ENCODE measurements at regions not wholly inside any gene's neighbourhood (a gene's known extent, or its start where the extent isn't known, plus 50 kb on each side); places are given as distances from the start of the nearest gene placed in this dataset.
"Not testable (repeated sequence)": the region's sequence is repeated elsewhere in the genome, so short reads cannot be mapped to it uniquely, and the experiment has no call there.

DNA sequence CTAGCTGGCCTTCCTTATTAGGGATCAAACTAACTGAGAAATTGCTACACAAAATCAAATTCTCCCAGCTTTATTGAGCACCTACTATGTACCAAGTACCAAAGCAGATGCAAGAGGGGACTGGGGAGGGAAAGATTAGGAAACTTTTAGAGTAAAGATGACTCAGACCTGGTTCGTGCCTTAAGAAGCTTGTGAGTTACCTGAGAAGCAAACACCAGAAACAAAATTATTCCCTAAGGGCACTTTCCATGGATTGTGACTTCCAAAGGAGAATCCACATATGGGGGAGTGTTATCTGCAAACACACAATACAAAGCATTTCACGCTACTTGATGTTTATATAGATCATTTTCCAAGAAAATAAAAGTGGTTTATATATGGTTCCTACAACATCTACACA, 326.9 kb upstream of the HNRNPA3 start:
- DNase-seq: no peak

DNA sequence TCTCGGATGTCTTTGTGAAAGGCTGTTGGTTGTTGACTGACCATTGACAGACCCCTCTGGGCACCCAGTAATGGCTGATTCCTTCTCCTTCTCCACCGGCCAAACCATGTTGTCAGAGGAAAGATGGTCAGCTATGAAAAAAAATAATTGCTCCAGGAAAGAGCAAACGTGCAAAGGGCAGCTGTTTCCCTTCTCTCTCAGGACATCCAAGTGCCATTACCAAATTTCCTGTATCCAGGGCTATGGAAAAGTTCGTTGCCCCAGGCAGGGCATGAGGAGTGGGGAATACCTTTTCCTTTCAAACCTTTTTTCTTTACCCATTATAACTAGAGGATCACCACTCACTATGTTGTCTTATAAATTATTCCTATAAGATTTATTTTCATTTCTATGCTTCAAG, 321.5 kb upstream of the HNRNPA3 start:
- no peak for DNase-seq

DNA sequence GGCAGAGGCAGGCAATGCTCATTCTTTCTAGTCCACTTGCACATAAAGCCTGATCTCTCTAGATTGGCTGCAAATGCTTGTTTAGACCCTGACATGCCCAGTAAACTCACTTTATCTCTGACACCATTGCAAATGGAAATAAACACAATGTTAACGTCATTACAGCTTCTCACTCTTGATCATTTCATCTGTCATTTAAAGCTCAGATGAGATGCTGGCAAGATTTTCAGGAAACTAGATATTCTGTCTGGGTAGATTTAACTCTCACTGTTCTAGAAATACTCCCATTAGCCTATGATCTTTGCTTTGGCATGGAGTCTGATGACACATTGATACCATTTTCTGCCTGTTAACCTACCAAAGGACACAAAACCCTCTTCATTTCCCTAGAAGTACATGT, 320.7 kb upstream of the HNRNPA3 start:
- no peak for DNase-seq

DNA sequence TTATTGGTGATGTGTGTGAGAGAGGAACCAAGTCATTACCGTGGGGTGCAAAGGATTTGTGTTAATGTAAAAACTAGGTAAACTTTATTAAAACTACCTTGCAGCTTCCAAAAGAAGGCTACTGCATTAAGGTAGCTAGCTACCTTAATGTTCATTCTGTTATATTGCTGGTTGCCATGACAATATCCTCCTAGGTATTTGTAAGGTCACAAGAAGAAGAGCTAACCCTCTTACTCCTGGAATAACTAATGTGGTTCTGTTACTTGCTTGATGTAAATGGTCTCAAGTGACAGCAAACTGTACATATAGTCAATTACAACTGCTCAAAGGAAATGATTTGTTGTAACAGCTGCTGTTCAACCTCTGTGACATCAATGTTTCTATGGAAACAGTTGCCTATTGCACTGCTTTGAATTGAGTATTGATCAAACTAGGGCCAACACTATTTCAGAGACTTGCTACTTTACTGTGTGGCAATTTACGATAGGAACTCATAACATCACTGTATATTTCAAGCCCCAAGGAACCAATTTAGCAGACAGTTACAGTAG, 319.8 kb upstream of the HNRNPA3 start:
- DNase-seq: no peak

DNA sequence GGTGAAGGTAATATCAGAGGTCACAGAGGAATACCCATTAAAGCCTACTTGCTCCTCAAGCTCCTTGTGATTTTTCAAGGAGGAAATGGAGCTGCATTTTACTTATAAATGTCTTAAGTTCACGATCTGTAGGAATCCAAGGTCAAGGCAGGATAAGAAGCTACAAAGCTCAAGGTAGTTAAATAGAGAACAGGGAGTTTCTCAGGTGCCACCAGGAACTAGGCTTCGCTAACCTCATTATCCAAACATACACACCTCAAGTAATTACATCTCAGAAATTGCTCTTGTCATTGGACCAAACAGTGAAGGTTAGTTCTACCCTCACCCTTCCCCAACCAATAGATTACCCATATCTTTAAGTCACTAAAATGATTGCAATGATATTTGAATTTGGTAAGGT, 317.4 kb upstream of the HNRNPA3 start:
- no peak for DNase-seq

DNA sequence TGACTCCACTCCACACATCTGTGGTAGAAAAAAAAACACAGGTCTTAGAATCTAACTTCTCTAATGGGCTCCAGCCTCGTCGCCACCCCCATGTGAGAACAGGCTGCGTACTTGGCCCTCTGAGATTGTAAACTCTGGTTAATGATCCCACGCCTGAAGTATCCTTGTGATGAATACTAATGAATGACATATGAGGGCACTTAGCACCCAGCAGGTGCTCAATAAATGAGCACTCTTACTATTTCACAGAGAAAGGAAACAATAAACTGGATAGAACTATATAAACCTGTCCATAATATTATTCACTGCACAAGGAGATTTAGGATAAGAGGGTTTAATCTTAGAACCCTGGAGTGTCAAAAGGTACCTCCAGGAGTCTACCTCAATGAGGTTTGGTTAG, 310.1 kb upstream of the HNRNPA3 start:
- no peak for DNase-seq

DNA sequence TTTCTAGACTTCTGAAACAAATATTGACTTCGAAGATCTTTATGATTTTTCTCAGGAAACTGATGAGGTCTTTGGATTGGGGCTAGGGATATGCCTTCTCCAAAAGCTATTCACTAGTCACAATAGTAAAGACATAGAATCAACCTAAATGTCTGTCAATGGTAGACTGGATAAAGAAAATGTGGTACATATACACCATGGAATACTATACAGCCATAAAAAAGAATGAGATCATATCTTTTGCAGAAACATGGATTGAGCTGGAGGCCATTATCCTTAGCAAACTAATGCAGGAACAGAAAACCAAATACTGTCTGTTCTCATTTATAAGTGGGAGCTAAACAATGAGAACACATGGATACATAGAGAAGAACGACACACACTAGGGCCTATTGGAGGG, 308.5 kb upstream of the HNRNPA3 start:
- not testable (repeated sequence) for DNase-seq

DNA sequence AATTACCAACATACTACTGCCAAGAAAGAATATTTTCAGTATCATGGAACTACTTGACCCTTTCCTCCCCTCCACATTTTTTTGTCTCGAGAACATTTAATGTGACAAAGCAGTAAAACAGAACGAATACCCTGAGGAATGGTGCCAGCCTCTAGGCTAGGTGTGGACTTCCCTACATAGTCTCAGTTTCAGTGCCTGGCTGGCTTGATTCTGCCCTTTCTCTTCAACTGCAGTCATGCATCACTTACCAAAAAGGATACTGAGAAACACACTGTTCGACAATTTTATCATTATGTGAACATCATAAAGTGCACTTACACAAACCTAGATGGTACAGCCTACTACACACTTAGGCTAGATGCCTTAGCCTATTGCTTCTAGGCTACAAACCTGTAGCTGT, 305.3 kb upstream of the HNRNPA3 start:
- no peak for DNase-seq

DNA sequence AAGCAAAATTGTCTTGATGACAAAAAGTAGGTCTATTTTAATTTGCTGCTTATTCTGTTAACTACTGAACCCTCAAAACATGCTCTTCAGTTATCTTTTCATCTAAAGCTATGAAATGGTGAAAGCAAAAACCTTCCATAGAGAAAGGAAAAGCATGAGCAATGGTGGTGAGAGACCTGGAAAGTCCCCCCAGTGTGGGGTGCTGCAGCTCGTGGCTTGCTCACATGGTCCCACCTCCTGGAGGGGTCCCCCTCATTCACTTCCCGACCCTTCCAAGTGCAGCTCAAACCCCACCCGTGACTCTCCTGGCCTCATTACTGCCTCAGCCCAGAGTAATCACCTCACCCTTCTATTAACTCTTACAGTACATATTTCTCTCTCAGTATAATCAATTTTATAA, 301.8 kb upstream of the HNRNPA3 start:
- DNase-seq: no peak

DNA sequence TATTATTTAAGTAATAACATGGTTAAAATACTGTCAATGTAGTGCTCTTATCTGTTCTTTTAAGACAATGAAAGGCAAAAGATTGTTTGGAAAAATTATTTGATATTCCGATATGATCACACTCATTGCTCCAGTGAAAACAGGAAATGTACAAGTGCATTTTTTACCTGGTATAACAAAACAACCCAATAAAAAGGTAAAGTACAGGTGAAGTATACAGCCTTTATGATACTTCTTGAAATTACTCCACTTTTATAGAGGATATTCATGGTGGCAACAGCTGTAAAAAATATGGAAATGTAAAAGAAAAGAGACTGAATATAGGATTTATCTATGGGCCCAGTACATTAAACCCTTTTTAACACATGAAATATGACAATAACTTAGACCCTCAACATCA, 298.6 kb upstream of the HNRNPA3 start:
- no peak for DNase-seq

DNA sequence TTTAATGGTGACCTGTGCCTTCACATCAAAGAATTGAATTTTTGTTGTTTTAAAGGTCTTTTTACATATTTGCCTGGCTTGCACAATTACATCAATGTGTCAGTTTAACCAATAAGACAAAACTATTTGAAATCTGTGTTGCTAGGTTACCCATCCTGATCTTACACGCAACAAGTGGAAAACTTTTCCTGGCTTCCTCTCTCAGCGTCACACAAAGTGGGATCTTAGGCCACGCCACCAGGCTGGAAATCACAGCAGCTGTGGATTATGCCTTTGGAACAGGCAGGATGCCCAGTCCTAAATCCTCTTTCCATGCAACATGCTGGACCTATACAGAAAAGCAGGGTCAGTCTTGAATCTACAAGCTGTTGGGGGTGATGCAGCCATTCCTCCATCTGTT, 298.2 kb upstream of the HNRNPA3 start:
- DNase-seq: no peak

DNA sequence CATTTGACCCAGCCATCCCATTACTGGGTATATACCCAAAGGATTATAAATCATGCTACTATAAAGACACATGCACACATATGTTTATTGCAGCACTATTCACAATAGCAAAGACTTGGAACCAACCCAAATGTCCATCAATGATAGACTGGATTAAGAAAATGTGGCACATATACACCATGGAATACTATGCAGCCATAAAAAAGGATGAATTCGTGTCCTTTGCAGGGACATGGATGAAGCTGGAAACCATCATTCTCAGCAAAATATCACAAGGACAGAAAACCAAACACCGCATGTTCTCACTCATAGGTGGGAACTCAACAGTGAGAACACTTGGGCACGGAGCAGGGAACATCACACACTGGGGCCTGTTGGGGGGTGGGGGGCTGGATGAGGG, 290.0 kb upstream of the HNRNPA3 start:
- not testable (repeated sequence) for DNase-seq

DNA sequence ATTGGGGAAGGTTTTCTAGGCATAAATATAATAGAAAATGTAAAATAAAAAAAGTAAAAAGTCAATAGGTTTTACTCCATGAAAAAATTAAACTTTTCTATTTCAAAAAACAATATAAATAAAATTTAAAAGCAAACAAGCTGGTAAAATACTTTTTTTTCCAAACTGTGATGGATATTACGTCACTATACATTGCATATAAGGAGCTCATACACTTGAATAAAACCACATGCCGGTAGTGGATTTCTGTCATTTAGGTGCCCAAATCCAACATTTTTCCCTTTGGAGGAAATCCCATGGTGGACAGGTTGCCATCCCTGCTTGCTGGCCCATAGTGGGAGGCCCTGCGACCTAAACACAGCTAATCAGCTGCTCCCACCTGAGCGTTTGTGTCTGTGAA, 289.4 kb upstream of the HNRNPA3 start:
- DNase-seq: no peak

DNA sequence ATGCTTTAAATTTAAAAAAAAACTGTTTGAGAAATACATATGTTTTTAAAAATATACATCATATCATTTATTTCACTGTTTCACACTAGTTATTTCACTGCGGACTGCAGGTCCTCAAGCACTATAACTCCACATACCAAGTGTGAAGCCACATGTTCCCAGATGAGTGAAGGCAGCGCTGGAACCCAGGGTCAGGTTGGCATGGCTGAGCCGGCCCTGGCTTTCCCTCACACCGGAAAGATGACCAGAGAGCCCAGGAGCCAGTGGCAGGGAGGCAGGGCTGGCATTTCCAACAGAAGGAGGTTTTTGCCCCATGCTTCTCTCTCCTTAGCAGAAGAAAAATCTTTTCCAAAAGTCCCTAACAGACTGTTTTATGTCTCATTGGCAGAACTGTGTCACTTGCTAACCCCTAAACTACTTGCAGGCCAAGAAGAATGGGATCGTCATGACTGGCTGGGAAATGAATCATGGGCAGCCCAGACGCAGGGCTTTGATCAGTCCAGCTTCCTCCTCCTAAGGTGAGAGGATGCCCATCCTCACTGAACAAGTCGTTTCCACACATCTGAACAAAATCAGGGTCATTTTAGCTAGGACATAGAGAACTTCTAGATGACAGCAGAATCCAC, 287.6 kb upstream of the HNRNPA3 start:
- no peak for DNase-seq

DNA sequence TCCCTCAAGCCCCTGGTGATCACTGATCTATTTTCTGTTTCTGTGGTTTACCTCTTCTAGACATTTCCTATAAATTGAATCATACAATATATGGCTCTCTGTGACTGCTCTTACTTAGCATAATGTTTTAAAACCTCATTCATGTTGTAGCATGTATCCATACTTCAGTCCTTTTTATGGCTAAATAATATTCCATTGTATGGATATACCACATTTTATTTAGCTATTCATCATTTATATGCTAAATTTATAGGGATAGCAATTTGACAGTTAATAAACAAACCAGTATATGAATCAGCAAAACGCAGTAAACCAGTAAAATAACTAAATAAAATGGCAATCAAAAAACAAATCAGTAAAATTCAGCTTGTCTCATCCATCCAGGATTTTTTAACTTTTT, 286.1 kb upstream of the HNRNPA3 start:
- DNase-seq: no peak

DNA sequence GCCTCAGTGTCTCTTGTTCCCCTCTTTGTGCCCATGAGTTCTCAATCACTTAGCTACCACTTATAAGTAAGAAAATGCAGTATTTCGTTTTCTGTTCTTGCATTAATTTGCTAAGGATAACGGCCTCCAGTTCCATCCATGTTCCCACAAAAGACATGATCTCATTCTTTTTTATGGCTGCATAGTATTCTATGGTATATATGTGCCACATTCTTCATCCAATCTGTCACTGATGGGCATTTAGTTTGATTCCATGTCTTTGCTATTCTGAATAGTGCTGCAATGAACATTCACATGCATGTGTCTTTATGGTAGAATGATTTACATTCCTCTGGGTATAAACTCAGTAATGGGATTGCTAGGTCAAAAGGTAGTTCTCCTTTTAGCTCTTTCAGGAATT, 283.2 kb upstream of the HNRNPA3 start:
- DNase-seq: not testable (repeated sequence)

DNA sequence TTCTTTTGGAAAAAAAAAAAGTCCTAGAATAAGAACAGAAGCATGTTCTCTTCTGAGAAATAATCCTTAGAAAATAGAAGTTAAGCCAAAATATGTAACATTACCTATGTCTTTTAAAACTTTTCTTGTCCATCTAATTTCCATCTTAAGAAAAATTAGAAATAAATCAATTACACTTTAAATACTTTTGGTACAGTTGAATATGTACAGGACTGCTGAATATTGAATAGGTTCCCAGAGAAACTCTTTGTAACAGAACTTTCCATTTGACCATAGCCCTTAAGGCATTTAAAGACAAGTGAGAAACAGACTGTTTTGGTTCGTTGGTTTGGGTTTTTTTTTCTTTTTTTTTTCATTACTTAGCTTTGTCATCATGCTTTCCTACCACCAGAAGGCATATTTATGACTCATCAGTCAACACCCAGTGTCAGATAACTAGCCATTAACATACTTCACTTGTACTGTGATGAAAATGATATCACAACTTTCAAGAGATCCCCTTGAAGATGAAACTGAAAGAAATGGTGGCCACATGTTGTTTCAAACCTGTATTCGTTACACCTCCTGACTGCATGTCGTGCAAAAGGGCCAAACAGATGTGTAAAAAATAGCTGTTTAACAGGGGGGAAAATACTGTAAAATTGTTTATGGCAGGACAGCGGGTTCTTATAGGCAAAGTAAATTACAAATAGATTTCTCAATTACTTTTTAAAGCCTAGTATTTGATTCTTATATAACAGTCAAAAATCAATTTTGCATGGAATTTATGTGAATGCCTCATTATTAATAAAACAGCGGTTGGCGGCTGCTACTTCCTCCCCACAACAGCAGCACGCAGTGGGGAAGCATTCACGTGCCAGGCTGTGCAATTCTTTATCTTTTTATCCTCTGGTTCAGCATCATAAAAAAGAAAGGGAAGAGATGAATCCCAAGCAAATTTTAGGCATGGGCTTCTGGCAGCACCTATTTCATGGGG, 280.7 kb upstream of the HNRNPA3 start:
- DNase-seq: peak; percentile 70

DNA sequence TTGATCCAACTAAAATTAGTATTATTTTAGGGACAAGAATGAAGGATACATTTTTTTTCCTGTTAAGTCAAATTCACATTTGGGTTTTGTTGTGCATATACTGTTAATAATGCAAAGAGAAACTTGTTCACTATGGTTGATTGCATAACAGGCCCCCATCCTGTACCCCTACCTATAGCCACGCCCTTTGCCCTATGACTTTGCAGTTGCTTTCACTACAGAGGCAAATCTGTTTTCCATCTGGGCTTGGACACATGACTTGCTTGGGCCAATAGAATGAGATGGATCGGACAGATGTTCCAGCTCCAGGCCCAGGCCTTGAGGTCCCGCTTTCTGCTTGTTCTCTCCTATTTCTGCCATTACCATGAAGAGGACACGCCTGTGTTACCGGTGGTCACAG, 278.5 kb upstream of the HNRNPA3 start:
- DNase-seq: no peak

DNA sequence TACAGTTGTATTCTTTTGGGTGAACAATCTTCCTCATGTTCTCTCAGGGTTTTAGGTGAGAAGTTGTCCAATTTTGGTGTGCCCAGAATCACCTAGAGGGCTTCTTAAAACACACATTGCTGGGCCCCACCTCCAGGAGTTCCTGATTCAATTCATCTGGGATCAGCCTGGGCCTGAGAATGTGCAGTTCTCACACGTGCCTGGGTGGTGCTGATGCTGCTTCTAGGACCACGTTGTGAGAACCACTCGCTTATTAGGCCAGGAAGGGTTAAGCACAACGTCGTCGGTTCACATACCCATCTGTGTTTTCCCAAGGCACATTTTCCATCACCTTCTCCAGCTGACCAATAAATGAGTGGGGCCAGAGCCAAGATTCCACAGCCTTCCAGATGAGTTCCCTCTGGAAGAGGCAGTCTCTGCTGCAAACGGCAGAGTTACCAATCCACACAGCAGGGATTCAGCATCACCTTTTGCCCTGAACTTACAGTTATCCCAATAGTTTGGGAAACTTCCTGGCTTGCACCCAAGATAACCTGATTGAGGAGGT, 277.7 kb upstream of the HNRNPA3 start:
- DNase-seq: no peak

DNA sequence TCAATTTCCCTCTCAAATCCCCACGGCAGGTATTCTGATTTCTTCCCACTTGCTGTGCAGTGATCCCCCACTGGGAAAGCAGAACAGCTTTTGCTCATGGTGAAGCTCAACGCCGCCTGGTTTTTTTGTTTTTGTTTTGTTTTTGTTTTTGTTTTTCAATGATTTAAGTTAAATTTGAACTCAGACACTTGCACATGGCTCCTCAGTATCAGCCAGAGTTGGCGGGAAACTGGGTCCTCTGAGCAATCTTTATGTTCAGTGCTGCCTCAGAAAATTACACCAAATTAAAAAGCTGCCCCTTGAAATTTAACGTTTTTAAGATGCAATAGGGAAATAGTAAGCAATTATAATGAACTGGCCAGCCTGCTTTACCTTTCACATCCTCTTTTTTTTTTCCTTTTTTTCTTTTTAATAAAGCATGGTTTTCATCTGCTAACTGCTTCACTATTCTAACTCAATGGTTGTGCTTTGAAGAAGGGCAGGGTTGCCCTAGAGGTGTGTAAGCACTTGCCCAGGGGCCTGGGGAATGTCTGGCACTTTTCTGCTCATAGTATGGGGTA, 277.0 kb upstream of the HNRNPA3 start:
- no peak for DNase-seq

DNA sequence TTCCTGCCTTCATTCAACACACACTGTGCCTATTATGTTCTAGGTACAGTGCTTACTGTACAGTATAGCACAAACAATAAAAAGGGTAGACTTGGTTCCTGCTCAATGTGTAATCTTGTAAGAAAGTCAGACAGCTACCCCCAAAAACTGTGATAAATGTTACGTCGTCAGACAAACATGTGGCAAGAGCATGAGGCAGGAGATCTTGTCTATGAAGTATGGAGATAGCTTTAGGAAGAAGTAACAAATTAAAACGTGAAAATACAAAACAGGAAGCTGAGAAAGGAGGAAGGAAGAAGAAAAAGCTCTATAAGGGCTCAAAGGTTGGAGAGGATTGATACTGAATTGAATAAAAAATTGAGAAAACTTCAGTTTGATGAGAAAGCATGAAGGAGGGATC, 276.2 kb upstream of the HNRNPA3 start:
- no peak for DNase-seq

DNA sequence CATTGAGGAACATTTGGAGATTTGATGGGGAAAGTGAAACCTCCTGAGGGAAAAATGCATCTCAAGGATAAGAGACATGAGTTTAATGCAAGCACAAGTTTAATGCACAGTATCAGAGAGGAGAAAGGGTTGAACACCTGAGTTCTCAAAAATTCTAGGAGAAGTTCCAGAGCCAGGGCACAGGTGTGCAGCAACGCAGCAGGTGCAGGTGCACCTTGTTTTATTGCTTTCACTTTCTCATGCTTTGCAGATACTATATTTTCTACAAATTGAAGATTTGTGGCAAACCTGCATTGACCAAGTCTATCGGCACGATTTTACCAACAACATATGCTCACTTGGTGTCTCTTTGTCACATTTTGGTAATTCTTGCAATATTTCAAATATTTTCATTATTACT, 267.6 kb upstream of the HNRNPA3 start:
- no peak for DNase-seq

DNA sequence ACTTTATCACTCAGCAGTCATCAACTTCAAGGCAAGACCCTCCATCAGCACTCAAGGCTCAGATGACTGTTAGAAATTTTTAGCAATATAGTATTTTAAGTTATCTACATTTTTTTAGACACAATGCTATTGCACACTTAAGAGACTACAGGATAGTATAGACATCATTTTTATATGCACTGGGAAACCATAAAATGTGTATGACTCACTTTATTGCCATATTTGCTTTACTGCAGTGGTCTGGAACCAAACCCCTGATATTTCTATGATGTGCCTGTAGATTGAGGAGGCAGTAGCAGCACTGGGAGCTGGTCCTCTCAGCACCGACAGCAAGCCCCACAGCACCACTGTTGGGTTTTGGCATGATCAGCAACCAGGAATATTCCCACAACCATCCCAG, 264.8 kb upstream of the HNRNPA3 start:
- DNase-seq: no peak

DNA sequence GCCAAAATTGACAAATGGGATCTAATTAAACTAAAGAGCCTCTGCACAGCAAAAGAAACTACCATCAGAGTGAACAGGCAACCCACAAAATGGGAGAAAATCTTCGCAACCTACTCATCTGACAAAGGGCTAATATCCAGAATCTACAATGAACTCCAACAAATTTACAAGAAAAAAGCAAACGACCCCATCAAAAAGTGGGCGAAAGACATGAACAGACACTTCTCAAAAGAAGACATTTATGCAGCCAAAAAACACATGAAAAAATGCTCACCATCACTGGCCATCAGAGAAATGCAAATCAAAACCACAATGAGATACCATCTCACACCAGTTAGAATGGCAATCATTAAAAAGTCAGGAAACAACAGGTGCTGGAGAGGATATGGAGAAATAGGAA, 261.4 kb upstream of the HNRNPA3 start:
- DNase-seq: not testable (repeated sequence)

Data from CD4-positive, alpha-beta T cell treated with Interleukin-4 for 4 hours (primary cell).